Breast epithelium (tissue), 3 donors: ENCODE measurements at regions not wholly inside any gene's neighbourhood (a gene's known extent, or its start where the extent isn't known, plus 50 kb on each side); places are given as distances from the start of the nearest gene placed in this dataset.

Experiments used
- POLR2AphosphoS5 ChIP-seq, 3 donors: sonication (generic); formaldehyde crosslinking; IDR thresholded peaks; one replicate each; pipeline ENCODE4 v1.6.1; 2017; ENCODE audit warnings: antibody characterized with exemption in 3 of 3
- TF ChIP-seq, protein P1 (sequence below), 3 donors: fragments of 450-650 bp; IDR thresholded peaks; one replicate each; pipeline ENCODE4 v1.5.1; 2016 to 2017; ENCODE audit warnings: antibody characterized with exemption in 3 of 3, mild to moderate bottlenecking in 3 of 3, moderate library complexity in 3 of 3

DNA sequence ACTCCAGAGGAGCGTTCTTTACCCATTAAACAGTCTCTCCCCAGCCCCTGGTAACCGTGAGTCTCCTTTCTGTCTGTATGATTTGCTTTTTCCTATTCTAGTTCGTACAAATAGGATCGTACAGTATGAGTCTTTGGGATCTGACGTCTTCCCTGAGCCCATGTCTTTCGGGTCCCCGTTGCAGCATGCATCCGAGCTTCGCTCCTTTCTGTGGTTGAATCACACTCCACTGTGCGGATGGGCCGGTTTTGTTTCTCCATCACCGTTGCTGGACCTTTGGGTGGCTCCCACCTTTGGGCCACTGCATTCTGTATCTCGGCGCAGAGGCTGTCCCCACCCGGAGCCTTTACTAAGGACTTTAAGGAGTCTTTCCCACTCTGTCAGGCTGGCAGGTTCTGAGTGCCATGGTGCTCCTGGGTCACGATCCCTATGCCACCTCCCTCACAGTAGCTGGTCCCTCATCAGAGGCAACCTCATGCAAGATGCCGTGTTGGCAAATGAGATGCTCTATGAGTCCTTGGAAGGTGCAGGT is 145.7 kb upstream of the COL5A1 start:
- TF ChIP-seq, protein P1, sequence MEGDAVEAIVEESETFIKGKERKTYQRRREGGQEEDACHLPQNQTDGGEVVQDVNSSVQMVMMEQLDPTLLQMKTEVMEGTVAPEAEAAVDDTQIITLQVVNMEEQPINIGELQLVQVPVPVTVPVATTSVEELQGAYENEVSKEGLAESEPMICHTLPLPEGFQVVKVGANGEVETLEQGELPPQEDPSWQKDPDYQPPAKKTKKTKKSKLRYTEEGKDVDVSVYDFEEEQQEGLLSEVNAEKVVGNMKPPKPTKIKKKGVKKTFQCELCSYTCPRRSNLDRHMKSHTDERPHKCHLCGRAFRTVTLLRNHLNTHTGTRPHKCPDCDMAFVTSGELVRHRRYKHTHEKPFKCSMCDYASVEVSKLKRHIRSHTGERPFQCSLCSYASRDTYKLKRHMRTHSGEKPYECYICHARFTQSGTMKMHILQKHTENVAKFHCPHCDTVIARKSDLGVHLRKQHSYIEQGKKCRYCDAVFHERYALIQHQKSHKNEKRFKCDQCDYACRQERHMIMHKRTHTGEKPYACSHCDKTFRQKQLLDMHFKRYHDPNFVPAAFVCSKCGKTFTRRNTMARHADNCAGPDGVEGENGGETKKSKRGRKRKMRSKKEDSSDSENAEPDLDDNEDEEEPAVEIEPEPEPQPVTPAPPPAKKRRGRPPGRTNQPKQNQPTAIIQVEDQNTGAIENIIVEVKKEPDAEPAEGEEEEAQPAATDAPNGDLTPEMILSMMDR (IDR thresholded peaks at IDR 0.05): no peak
- TF ChIP-seq POLR2AphosphoS5 (IDR thresholded peaks at IDR 0.05): no peak
